ENCODE measurements at regions not wholly inside any gene's neighbourhood (a gene's known extent, or its start where the extent isn't known, plus 50 kb on each side); places are given as distances from the start of the nearest gene placed in this dataset.

DNA sequence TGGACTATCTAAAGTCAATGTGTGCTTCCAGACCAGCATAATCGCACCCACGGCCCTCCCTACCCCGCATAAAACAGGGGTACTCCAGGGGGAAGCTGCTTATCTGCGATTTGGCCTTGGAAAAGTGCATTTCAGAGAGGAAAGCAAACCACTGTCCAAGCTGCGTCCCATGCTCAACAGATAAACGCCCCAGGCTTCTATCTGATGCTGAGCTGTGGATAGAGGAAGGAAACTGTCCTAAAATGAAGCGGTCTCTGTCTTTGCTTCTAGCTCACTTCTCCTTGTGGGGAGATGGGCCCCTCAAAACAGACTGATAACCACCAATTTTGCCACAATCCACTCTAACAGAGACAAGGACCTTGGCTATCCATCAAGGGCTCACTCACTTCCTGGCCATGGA, 160.5 kb upstream of the TNRC6C start:
- H3K4me1 ChIP-seq = peaks cover 0 to 9% (median 6%) of the 10 kb centered on the region in 4 donors
- DNase-seq = no peak
- peaks cover 24% of the 10 kb centered on the region for H3K27me3 ChIP-seq
- H3K36me3 ChIP-seq = no peaks in the 10 kb centered on the region
- intact Hi-C loops (cut with DNase I; ENCODE audit: low total_unique reads) = no loop called here
- no peak overlapping the region for H3K4me3 ChIP-seq
- no peaks in the 10 kb centered on the region for H3K9me3 ChIP-seq
- H3K27ac ChIP-seq = no peak overlapping the region
- TF ChIP-seq, protein P1, sequence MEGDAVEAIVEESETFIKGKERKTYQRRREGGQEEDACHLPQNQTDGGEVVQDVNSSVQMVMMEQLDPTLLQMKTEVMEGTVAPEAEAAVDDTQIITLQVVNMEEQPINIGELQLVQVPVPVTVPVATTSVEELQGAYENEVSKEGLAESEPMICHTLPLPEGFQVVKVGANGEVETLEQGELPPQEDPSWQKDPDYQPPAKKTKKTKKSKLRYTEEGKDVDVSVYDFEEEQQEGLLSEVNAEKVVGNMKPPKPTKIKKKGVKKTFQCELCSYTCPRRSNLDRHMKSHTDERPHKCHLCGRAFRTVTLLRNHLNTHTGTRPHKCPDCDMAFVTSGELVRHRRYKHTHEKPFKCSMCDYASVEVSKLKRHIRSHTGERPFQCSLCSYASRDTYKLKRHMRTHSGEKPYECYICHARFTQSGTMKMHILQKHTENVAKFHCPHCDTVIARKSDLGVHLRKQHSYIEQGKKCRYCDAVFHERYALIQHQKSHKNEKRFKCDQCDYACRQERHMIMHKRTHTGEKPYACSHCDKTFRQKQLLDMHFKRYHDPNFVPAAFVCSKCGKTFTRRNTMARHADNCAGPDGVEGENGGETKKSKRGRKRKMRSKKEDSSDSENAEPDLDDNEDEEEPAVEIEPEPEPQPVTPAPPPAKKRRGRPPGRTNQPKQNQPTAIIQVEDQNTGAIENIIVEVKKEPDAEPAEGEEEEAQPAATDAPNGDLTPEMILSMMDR (IDR thresholded peaks at IDR 0.05) = no peak
- TF ChIP-seq EP300 (IDR thresholded peaks at IDR 0.05; ENCODE audit: low read depth) (no peak), POLR2AphosphoS5 (IDR thresholded peaks at IDR 0.05) (no peak), POLR2A (IDR thresholded peaks at IDR 0.05) (no peak)
- 72% methylated on average over 7 of the region's 7 CpGs; no CpG with 5 or more reads in 1 of the 2 donors for WGBS, 2 donors (ENCODE audit: low coverage in 1 of 2)
- in situ Hi-C loops (cut with MboI; ENCODE audit: low pct_ligation_motif_present in 1 of 4, low pct_unique_long_range_greater_than_20kb in 1 of 4, low sequenced_read_pairs in 3 of 4) = no loop called here

DNA sequence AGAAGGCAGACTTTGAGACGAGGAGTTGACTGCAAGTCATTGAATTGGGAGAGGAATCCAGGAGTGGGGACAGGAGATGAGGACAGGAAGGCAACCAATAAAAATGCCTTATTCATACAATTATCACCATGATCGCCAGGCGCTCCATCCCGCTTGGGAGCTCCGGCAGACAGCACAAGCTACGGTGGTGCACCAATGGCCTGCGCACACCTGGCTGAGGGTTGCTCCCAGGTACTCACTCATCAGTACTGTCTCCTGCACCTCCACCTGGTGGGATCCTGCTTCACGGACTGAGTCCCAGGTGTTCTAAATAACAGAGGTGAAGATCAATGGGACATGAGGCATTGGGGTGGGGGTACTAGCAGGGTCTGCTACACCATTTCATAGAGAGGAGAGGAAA, 160.0 kb upstream of the TNRC6C start:
- WGBS, 2 donors (ENCODE audit: low coverage in 1 of 2) = 95 to 100% methylated on average over 3 to 8 of the region's 8 CpGs

DNA sequence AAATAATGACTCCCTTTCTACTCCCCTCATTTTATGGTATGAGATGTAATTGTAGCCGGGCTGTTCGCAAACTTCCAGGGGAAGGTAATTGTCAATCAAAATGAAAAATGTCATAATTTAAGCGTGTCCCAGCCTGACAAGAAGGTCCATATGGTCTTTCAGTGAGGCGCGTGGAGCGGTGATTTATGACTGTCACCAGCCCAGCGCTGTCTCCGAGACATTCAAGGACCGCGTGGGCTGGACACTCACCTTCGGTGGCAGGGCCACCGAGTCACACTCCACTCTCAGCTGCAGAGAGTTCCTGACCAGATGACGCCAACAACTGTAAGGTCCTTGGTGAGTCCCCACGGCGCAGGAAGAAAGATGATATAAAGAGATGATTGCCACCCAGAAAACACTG, 157.7 kb upstream of the TNRC6C start:
- in situ Hi-C loops (cut with MboI; ENCODE audit: low pct_ligation_motif_present in 1 of 4, low pct_unique_long_range_greater_than_20kb in 1 of 4, low sequenced_read_pairs in 3 of 4) = no loop called here
- Histone ChIP-seq H3K4me3 (no peak overlapping the region), H3K36me3 (no peaks in the 10 kb centered on the region), H3K27ac (no peak overlapping the region), H3K4me1 (peaks cover 0 to 12% (median 8%) of the 10 kb centered on the region in 4 donors), H3K27me3 (peaks cover 30% of the 10 kb centered on the region), H3K9me3 (no peaks in the 10 kb centered on the region)
- 59 to 65% methylated on average over 2 to 15 of the region's 15 CpGs for WGBS, 2 donors (ENCODE audit: low coverage in 1 of 2)
- TF ChIP-seq, protein P1 (IDR thresholded peaks at IDR 0.05) = no peak
- no peak for TF ChIP-seq EP300 (IDR thresholded peaks at IDR 0.05; ENCODE audit: low read depth)
- no peak for TF ChIP-seq POLR2A (IDR thresholded peaks at IDR 0.05)
- TF ChIP-seq POLR2AphosphoS5 (IDR thresholded peaks at IDR 0.05) = no peak
- intact Hi-C loops (cut with DNase I; ENCODE audit: low total_unique reads) = no loop called here
- DNase-seq = no peak

More for the DNA sequence above, 160.0 kb upstream of the TNRC6C start:
- H3K27ac ChIP-seq = no peak overlapping the region
- no peaks in the 10 kb centered on the region for H3K9me3 ChIP-seq
- TF ChIP-seq POLR2AphosphoS5 (IDR thresholded peaks at IDR 0.05) = no peak
- no peak for TF ChIP-seq EP300 (IDR thresholded peaks at IDR 0.05; ENCODE audit: low read depth)
- no peak for TF ChIP-seq POLR2A (IDR thresholded peaks at IDR 0.05)
- TF ChIP-seq, protein P1 (IDR thresholded peaks at IDR 0.05) = no peak
- H3K4me1 ChIP-seq = peaks cover 0 to 12% (median 8%) of the 10 kb centered on the region in 4 donors
- DNase-seq = no peak
- in situ Hi-C loops (cut with MboI; ENCODE audit: low pct_ligation_motif_present in 1 of 4, low pct_unique_long_range_greater_than_20kb in 1 of 4, low sequenced_read_pairs in 3 of 4) = no loop called here
- H3K36me3 ChIP-seq = no peaks in the 10 kb centered on the region
- H3K27me3 ChIP-seq = peaks cover 29% of the 10 kb centered on the region
- intact Hi-C loops (cut with DNase I; ENCODE audit: low total_unique reads) = no loop called here
- H3K4me3 ChIP-seq = no peak overlapping the region

DNA sequence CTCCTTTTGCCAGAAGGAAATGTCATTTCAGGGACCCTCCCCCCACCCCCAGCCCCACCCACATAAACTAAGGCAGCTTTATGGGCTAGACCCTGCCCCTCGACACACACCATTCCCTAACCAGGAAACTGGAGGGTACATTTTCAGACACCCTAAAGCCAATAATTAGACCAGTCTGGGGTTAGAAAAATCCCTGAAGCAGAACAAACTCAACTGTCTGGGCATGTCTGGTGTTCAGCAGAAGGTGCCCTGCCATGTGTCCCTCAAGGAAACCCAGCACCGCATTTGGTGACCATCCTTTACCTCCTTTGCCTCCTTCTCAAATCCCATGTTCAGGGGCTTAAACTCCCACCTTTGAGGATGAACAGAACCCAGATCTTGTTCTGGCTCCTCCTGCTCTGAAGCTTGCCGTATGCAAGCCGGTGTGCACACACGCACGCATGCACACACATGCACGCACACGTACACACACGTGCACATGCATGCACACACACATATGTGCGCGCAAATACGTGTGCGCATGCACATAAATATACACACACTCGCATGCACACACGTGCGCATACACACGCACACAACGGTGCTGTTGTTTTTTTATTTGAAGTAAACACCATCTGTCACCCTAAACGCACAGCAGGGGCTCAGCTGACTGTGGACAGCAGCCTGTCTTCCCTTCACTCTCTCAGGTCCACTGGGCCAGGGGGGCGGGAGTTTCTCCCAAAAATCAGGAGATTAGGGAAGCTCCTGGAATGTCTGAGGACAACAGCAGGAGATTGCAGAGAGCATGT, 156.8 kb upstream of the TNRC6C start:
- Histone ChIP-seq H3K4me3 (no peak overlapping the region), H3K27me3 (peaks cover 30% of the 10 kb centered on the region), H3K36me3 (no peaks in the 10 kb centered on the region), H3K9me3 (no peaks in the 10 kb centered on the region), H3K4me1 (peaks cover 0 to 11% (median 8%) of the 10 kb centered on the region in 4 donors), H3K27ac (no peak overlapping the region)
- 74% methylated on average over 20 of the region's 20 CpGs; no CpG with 5 or more reads in 1 of the 2 donors for WGBS, 2 donors (ENCODE audit: low coverage in 1 of 2)
- intact Hi-C loops (cut with DNase I; ENCODE audit: low total_unique reads) (no loop called here), in situ Hi-C loops (cut with MboI; ENCODE audit: low pct_ligation_motif_present in 1 of 4, low pct_unique_long_range_greater_than_20kb in 1 of 4, low sequenced_read_pairs in 3 of 4) (no loop called here)
- DNase-seq = no peak
- TF ChIP-seq, protein P1 (IDR thresholded peaks at IDR 0.05) = no peak
- TF ChIP-seq POLR2AphosphoS5 (IDR thresholded peaks at IDR 0.05) (no peak), POLR2A (IDR thresholded peaks at IDR 0.05) (no peak), EP300 (IDR thresholded peaks at IDR 0.05; ENCODE audit: low read depth) (no peak)

All from transverse colon (tissue), 4 donors.